AG04450 (cell line): ENCODE measurements at regions not wholly inside any gene's neighbourhood (a gene's known extent, or its start where the extent isn't known, plus 50 kb on each side); places are given as distances from the start of the nearest gene placed in this dataset.

ENCODE experiments used
- CTCF ChIA-PET: fragments of 300-600, 350-600 bp; formaldehyde crosslinking; extraction: SDS; loops from one replicate; lab custom pipeline; 2022; ENCODE audit warnings: antibody characterized with exemption, inconsistent platforms; lab: Charles Lee
- POLR2A ChIA-PET: fragments of 350-600 bp; formaldehyde crosslinking; extraction: SDS; loops from one replicate; lab custom pipeline; 2021; ENCODE audit warnings: antibody characterized with exemption, inconsistent platforms; lab: Yijun Ruan, JAX
- DNase-seq: peaks from one replicate; pipeline ENCODE4 v3.0.0-alpha.2; 2011; ENCODE audit warnings: low read depth, low spot score
- H3K27ac ChIP-seq: one replicate; pipeline ENCODE4 v1.5.1; 2012; ENCODE audit warnings: low read depth, low read length, control low read depth
- H3K27me3 ChIP-seq: one replicate; pipeline ENCODE4 v1.6.0; 2012; ENCODE audit warnings: low read length; ENCODE audit not compliant: control insufficient read depth, insufficient read depth
- H3K4me3 ChIP-seq: 2 replicates; pipeline ENCODE4 v1.5.1; 2011; ENCODE audit warnings: mild to moderate bottlenecking, low read depth, low read length, control low read depth
- H3K9me3 ChIP-seq: 2 replicates; pipeline ENCODE4 v1.5.1; 2012; ENCODE audit warnings: low read length; ENCODE audit not compliant: control insufficient read depth, insufficient read depth
- TF ChIP-seq, protein P1 (sequence below): IDR thresholded peaks from 2 replicates; pipeline ENCODE4 v1.5.1; 2011; ENCODE audit warnings: low read depth, low read length, control low read depth, inconsistent platforms

DNA sequence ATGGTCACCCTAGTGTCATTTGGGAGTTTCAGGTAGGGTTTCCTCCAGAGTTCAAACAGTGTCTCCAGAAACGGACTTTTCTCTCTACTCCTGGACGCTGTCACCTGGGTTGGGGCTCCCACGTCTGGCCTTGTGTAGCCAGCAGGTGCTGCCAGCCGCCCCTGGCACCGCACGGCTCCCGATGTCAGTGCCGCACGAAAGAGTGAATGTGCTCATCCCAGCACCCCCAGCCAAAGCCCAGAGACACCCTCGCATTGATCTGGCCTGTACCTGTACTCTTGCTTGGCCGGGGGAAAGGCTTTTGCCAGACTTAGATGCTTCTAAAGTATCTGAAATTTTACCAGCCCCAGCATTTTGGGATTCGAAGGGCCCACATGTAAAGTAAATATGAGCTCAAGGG, 351.9 kb downstream of the C16orf95 start:
- TF ChIP-seq, protein P1, sequence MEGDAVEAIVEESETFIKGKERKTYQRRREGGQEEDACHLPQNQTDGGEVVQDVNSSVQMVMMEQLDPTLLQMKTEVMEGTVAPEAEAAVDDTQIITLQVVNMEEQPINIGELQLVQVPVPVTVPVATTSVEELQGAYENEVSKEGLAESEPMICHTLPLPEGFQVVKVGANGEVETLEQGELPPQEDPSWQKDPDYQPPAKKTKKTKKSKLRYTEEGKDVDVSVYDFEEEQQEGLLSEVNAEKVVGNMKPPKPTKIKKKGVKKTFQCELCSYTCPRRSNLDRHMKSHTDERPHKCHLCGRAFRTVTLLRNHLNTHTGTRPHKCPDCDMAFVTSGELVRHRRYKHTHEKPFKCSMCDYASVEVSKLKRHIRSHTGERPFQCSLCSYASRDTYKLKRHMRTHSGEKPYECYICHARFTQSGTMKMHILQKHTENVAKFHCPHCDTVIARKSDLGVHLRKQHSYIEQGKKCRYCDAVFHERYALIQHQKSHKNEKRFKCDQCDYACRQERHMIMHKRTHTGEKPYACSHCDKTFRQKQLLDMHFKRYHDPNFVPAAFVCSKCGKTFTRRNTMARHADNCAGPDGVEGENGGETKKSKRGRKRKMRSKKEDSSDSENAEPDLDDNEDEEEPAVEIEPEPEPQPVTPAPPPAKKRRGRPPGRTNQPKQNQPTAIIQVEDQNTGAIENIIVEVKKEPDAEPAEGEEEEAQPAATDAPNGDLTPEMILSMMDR, result no peak

DNA sequence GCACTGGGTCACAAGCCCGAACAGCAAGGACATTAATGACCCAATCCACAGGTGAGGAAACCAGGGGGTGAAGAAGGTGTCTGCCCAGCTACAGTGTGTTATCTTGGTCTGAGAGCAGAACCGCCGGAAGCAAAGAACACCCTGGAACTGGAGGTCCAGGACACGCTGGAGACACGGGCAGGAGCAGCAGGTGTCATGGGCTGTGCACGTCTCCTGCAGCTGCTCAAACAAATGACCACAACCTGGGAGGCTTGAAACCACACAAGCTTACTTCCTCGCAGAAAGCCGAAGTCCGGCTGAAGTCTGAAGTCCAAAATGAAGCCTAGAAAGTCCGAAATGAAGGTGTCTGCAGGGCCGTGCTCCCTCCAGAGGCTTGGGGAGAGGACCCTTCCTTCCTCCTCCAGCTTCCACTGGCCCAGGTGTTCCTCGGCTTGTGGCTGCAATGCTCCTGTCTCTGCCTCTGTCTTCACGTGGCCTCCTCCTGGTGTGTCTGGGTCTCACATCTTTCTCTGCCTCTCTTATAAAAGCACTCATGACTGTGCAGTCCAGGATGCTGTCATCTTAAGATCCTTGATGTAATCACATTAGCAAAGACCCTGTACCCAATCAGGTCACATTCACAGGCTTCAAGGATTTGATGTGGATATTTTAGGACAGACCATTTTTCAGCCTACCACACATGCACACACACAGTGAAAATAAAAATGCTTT, 351.2 kb downstream of the C16orf95 start:
- ChIA-PET POLR2A (no interaction called here), CTCF (no interaction called here)
- TF ChIP-seq, protein P1, result no peak
- DNase-seq, result no peak
- H3K27ac ChIP-seq, result no peak overlapping the region
- H3K27me3 ChIP-seq, result no peaks in the 10 kb centered on the region
- H3K9me3 ChIP-seq, result peaks cover 11% of the 10 kb centered on the region
- no peak overlapping the region for H3K4me3 ChIP-seq

More for the DNA sequence above, 351.9 kb downstream of the C16orf95 start:
- ChIA-PET POLR2A (no interaction called here), CTCF (no interaction called here)
- no peak for DNase-seq
- Histone ChIP-seq H3K9me3 (peaks cover 7% of the 10 kb centered on the region), H3K27ac (no peak overlapping the region), H3K27me3 (no peaks in the 10 kb centered on the region), H3K4me3 (no peak overlapping the region)

DNA sequence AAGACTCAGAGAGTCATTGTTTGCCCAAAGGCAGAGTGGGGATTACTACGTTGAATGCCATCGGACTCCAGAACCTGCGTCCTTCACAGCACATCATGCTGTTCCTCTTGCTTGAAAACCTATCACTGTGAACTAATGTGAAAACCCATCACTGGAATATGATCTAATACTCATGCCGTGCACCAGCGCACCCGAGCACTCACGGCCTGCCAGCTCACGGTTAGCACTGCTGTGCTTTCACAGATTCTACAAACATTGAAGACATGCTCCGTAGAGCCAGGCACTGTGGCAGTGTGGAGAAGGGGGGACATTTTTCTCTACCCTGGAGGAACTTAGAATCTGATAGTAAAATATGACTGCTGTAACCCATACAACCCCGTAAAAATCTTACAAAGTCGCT, 350.4 kb downstream of the C16orf95 start:
- no peak for DNase-seq
- ChIA-PET POLR2A (no interaction called here), CTCF (no interaction called here)
- Histone ChIP-seq H3K4me3 (no peak overlapping the region), H3K27ac (no peak overlapping the region), H3K9me3 (peaks cover 11% of the 10 kb centered on the region), H3K27me3 (no peaks in the 10 kb centered on the region)
- TF ChIP-seq, protein P1, result no peak

DNA sequence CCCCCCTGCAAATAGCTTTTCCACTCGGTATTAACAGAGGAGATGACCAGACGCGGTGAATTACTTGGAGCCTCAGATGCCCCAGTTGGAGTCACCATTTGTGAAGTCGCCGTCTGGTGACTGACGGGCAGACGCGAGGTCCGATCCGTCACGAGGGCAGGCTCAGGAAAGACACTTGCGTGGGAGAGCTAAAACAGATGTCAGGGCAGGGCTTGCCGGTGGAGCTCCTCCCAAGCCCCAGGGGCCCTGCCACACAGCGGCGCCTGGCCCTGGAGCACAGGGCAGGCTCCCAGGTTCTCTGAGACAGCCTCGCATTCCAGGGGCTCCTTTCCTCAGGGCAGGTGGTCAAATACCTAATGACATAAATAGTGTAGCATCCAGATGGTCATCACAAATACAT, 348.3 kb downstream of the C16orf95 start:
- H3K27me3 ChIP-seq, result no peaks in the 10 kb centered on the region
- peaks cover 15% of the 10 kb centered on the region for H3K9me3 ChIP-seq
- ChIA-PET CTCF (no interaction called here), POLR2A (no interaction called here)
- TF ChIP-seq, protein P1, result no peak
- no peak for DNase-seq
- H3K27ac ChIP-seq, result no peak overlapping the region
- no peak overlapping the region for H3K4me3 ChIP-seq

DNA sequence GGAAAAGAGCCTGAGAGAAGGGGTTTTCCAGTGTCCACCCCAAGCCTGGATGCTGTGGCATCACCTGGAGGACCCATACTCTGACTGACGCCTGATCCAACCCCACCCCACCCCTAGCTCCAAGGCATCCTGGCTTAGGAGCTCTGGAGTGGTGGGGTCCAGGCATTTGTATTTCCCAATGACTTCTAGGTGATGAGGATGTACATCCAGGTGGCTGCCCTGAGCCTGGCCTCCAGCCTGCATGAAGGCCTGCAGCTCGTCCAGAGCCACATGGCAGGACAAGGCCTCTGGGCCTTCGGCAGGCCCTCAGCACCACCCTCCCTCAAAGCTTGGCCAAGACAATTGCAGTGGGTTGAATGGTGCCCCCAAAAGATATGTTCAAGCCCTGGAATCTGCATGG, 347.5 kb downstream of the C16orf95 start:
- H3K4me3 ChIP-seq, result no peak overlapping the region
- peaks cover 20% of the 10 kb centered on the region for H3K9me3 ChIP-seq
- ChIA-PET CTCF (no interaction called here), POLR2A (no interaction called here)
- DNase-seq, result no peak
- H3K27me3 ChIP-seq, result no peaks in the 10 kb centered on the region
- TF ChIP-seq, protein P1, result no peak
- H3K27ac ChIP-seq, result no peak overlapping the region
